ENCODE measurements at regions not wholly inside any gene's neighbourhood (a gene's known extent, or its start where the extent isn't known, plus 50 kb on each side); places are given as distances from the start of the nearest gene placed in this dataset.
"Not testable (repeated sequence)": the region's sequence is repeated elsewhere in the genome, so short reads cannot be mapped to it uniquely, and the experiment has no call there.

DNA sequence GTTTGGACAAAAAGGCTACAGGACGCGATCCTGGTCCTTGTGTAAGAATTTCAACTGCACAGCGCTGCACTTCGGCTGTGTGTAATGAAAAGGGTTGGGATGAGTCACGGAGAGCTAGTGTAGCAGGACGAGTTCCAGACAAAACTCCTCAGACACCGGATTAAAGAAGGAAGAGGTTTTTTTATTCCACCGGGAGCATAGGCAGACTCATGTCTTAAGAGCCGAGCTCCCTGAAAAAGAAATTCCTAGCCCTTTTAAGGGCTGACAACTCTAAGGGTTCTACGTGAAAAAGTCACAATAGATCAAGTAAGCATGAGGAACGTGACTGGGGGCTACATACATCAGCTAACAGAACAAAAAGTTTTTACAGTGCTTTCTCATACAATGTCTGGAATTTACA, 54.8 kb upstream of the FAM90A1 start:
- H3K9me3 ChIP-seq; H3K27me3 ChIP-seq; DNase-seq; intact Hi-C loops (cut with DNase I; ENCODE audit: low total_unique reads); ATAC-seq; H3K4me1 ChIP-seq; in situ Hi-C loops (cut with MboI; ENCODE audit: low sequenced_read_pairs in 4 of 4); H3K36me3 ChIP-seq; H3K27ac ChIP-seq; H3K4me3 ChIP-seq: not testable (repeated sequence)

- H3K4me3 ChIP-seq; H3K27ac ChIP-seq; H3K4me1 ChIP-seq; DNase-seq; H3K27me3 ChIP-seq; H3K9me3 ChIP-seq; H3K36me3 ChIP-seq; in situ Hi-C loops (cut with MboI; ENCODE audit: low sequenced_read_pairs in 4 of 4); ATAC-seq; intact Hi-C loops (cut with DNase I; ENCODE audit: low total_unique reads): not testable (repeated sequence)
These were observed 58.3 kb upstream of the FAM90A1 start for GRCh38 chr12:8285681-8286080.

GRCh38 chr12:8291764-8292163, 64.3 kb upstream of the FAM90A1 start:
- H3K4me1 ChIP-seq; ATAC-seq; H3K36me3 ChIP-seq; H3K27me3 ChIP-seq; intact Hi-C loops (cut with DNase I; ENCODE audit: low total_unique reads); in situ Hi-C loops (cut with MboI; ENCODE audit: low sequenced_read_pairs in 4 of 4); H3K9me3 ChIP-seq; H3K4me3 ChIP-seq; DNase-seq; H3K27ac ChIP-seq: not testable (repeated sequence)

- in situ Hi-C loops (cut with MboI; ENCODE audit: low sequenced_read_pairs in 4 of 4); intact Hi-C loops (cut with DNase I; ENCODE audit: low total_unique reads); ATAC-seq; H3K9me3 ChIP-seq; H3K4me1 ChIP-seq; H3K4me3 ChIP-seq; DNase-seq; H3K27me3 ChIP-seq; H3K36me3 ChIP-seq; H3K27ac ChIP-seq: not testable (repeated sequence)
These were observed 67.2 kb upstream of the FAM90A1 start for GRCh38 chr12:8294662-8295061.

DNA sequence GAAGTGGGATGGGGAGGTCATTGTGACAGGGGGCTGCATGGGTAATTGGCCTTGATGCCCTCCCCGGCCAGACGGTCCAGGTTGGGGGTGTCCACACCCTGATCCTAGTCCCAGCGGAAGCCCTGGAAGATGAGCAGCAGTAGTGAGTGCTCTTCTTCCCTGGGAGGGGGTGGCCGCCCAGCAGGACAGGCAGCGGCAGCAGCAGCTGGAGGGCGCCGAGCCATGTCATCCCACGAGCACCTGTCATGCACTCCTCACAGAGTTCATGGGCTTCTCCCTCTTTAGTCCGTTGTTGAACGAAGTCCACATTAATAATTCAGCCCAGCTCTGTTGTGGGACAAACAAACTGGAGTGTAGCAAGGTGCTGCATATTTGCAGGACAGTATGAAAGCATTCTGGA, 81.2 kb upstream of the FAM90A1 start:
- DNase-seq; in situ Hi-C loops (cut with MboI; ENCODE audit: low sequenced_read_pairs in 4 of 4); H3K27ac ChIP-seq; ATAC-seq; H3K9me3 ChIP-seq; H3K4me3 ChIP-seq; H3K4me1 ChIP-seq; intact Hi-C loops (cut with DNase I; ENCODE audit: low total_unique reads); H3K27me3 ChIP-seq; H3K36me3 ChIP-seq: not testable (repeated sequence)

GRCh38 chr12:8315997-8316396, 88.6 kb upstream of the FAM90A1 start:
- in situ Hi-C loops (cut with MboI; ENCODE audit: low sequenced_read_pairs in 4 of 4); H3K27ac ChIP-seq; H3K4me1 ChIP-seq; DNase-seq; H3K9me3 ChIP-seq; ATAC-seq; intact Hi-C loops (cut with DNase I; ENCODE audit: low total_unique reads); H3K36me3 ChIP-seq; H3K27me3 ChIP-seq; H3K4me3 ChIP-seq: not testable (repeated sequence)

DNA sequence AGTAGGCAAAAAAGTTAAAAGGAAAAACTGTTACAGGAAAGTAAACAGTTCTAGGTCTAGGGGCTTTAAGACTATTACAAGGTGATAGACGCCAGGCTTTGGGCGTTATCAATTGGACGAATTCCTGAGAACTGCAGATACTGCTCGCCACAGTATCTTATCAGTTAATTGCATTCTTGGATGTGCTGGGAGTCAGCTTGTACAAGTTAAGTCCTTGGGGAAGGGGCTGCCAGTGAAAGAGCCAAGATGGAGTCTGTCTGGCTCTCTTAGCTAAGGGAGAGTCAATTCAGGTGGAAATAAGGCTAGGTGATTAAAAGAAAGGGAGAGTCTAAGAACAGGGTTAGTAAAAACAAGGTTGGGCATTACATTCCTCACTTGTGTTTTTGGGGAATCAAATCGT, 90.3 kb upstream of the FAM90A1 start:
- DNase-seq; intact Hi-C loops (cut with DNase I; ENCODE audit: low total_unique reads); H3K36me3 ChIP-seq; H3K4me1 ChIP-seq; ATAC-seq; H3K9me3 ChIP-seq; in situ Hi-C loops (cut with MboI; ENCODE audit: low sequenced_read_pairs in 4 of 4); H3K4me3 ChIP-seq; H3K27ac ChIP-seq; H3K27me3 ChIP-seq: not testable (repeated sequence)

- intact Hi-C loops (cut with DNase I; ENCODE audit: low total_unique reads); H3K4me1 ChIP-seq; H3K36me3 ChIP-seq; ATAC-seq; H3K27me3 ChIP-seq; DNase-seq; in situ Hi-C loops (cut with MboI; ENCODE audit: low sequenced_read_pairs in 4 of 4); H3K9me3 ChIP-seq; H3K4me3 ChIP-seq; H3K27ac ChIP-seq: not testable (repeated sequence)
These were observed 92.9 kb upstream of the FAM90A1 start for GRCh38 chr12:8320251-8320730.

- H3K27ac ChIP-seq; intact Hi-C loops (cut with DNase I; ENCODE audit: low total_unique reads); H3K4me1 ChIP-seq; H3K4me3 ChIP-seq; ATAC-seq; H3K36me3 ChIP-seq; DNase-seq; in situ Hi-C loops (cut with MboI; ENCODE audit: low sequenced_read_pairs in 4 of 4); H3K9me3 ChIP-seq; H3K27me3 ChIP-seq: not testable (repeated sequence)
These were observed 93.5 kb upstream of the FAM90A1 start for GRCh38 chr12:8320791-8321370.

GRCh38 chr12:8325145-8325839, 97.9 kb upstream of the FAM90A1 start:
- H3K4me3 ChIP-seq; H3K9me3 ChIP-seq; H3K27ac ChIP-seq; ATAC-seq; in situ Hi-C loops (cut with MboI; ENCODE audit: low sequenced_read_pairs in 4 of 4); DNase-seq; H3K4me1 ChIP-seq; H3K36me3 ChIP-seq; H3K27me3 ChIP-seq; intact Hi-C loops (cut with DNase I; ENCODE audit: low total_unique reads): not testable (repeated sequence)

- H3K36me3 ChIP-seq; DNase-seq; H3K27ac ChIP-seq; H3K4me3 ChIP-seq; H3K9me3 ChIP-seq; H3K4me1 ChIP-seq; ATAC-seq; H3K27me3 ChIP-seq; intact Hi-C loops (cut with DNase I; ENCODE audit: low total_unique reads); in situ Hi-C loops (cut with MboI; ENCODE audit: low sequenced_read_pairs in 4 of 4): not testable (repeated sequence)
These were observed 101.4 kb upstream of the FAM90A1 start for GRCh38 chr12:8328835-8329234.

DNA sequence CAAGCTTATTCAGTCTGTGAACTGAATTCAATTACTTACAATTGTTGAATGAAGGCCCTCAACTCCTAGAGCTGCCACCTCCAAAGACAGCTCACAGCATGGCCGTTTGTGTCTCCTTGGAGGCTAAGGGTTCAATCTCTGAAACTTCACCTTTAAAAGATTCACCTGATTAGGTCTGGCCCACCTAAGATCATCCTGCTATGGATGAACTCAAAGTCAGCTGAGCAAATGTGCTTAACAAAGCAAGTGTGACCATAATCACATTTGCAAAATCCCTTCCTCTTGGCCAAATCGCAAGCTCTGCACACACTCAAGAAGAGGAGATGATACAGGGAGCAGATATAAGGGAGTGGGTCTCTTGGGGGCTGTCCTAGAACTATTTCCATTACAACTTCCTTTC, 105.0 kb upstream of the FAM90A1 start:
- H3K36me3 ChIP-seq; DNase-seq; intact Hi-C loops (cut with DNase I; ENCODE audit: low total_unique reads); in situ Hi-C loops (cut with MboI; ENCODE audit: low sequenced_read_pairs in 4 of 4); H3K27ac ChIP-seq; H3K9me3 ChIP-seq; H3K4me1 ChIP-seq; ATAC-seq; H3K27me3 ChIP-seq; H3K4me3 ChIP-seq: not testable (repeated sequence)

All from gastrocnemius medialis (tissue), 4 donors.